Neural progenitor cell (in vitro differentiated cells): ENCODE measurements at regions not wholly inside any gene's neighbourhood (a gene's known extent, or its start where the extent isn't known, plus 50 kb on each side); places are given as distances from the start of the nearest gene placed in this dataset.

ENCODE experiments used
- DNase-seq: peaks from one replicate; pipeline ENCODE4 v3.0.0-alpha.2; 2016; ENCODE audit warnings: low spot score
- H2AFZ ChIP-seq: fragments of 200-600 bp; sonication (generic); replicated peaks from 2 replicates; pipeline ENCODE4 v1.6.1; 2016; ENCODE audit warnings: antibody characterized with exemption
- H3F3A ChIP-seq: fragments of 200-600 bp; sonication (generic); 2 replicates; pipeline ENCODE4 v1.6.1; 2016; ENCODE audit warnings: antibody characterized with exemption, low read depth
- H3K27ac ChIP-seq: fragments of 200-600 bp; sonication (generic); 2 replicates; pipeline ENCODE4 v1.5.1; 2016; ENCODE audit warnings: mild to moderate bottlenecking
- H3K27me3 ChIP-seq: fragments of 200-600 bp; sonication (generic); 2 replicates; pipeline ENCODE4 v1.6.1; 2016; ENCODE audit warnings: mild to moderate bottlenecking, moderate library complexity
- H3K36me3 ChIP-seq: fragments of 200-600 bp; sonication (generic); 2 replicates; pipeline ENCODE4 v1.5.1; 2016
- H3K4me1 ChIP-seq: fragments of 200-600 bp; sonication (generic); 2 replicates; pipeline ENCODE4 v1.6.1; 2016; ENCODE audit warnings: mixed run types
- H3K4me2 ChIP-seq: fragments of 200-600 bp; sonication (generic); 2 replicates; pipeline ENCODE4 v1.6.1; 2016
- H3K4me3 ChIP-seq: fragments of 200-600 bp; sonication (generic); 2 replicates; pipeline ENCODE4 v1.5.1; 2016
- H3K79me2 ChIP-seq: fragments of 200-600 bp; sonication (generic); 2 replicates; pipeline ENCODE4 v1.6.1; 2016; ENCODE audit warnings: low read depth
- H3K9ac ChIP-seq: fragments of 200-600 bp; sonication (generic); 2 replicates; pipeline ENCODE4 v1.6.1; 2016
- H3K9me3 ChIP-seq: fragments of 200-600 bp; sonication (generic); 2 replicates; pipeline ENCODE4 v1.5.1; 2016; ENCODE audit warnings: low read depth
- H4K20me1 ChIP-seq: fragments of 200-600 bp; sonication (generic); 2 replicates; pipeline ENCODE4 v1.6.1; 2016; ENCODE audit warnings: low read depth
- H3K27ac Mint-ChIP-seq: 3 replicates; pipeline ENCODE4 v1.8.0; 2021; ENCODE audit warnings: mixed read lengths
- H3K27me3 Mint-ChIP-seq: 2 replicates; pipeline ENCODE4 v1.8.0; 2022; ENCODE audit warnings: low read depth, mild to moderate bottlenecking, inconsistent platforms, moderate library complexity, mixed read lengths; ENCODE audit not compliant: insufficient read depth
- H3K36me3 Mint-ChIP-seq: 3 replicates; pipeline ENCODE4 v1.8.0; 2021; ENCODE audit warnings: mixed read lengths
- H3K4me1 Mint-ChIP-seq: 3 replicates; pipeline ENCODE4 v1.8.0; 2021; ENCODE audit warnings: mixed read lengths
- H3K4me3 Mint-ChIP-seq: 3 replicates; pipeline ENCODE4 v1.8.0; 2021; ENCODE audit warnings: mild to moderate bottlenecking, moderate library complexity, mixed read lengths
- H3K9me3 Mint-ChIP-seq: 3 replicates; pipeline ENCODE4 v1.8.0; 2020; ENCODE audit warnings: mixed read lengths
- CTCF ChIP-seq: fragments of 200-600 bp; sonication (generic); IDR thresholded peaks from 2 replicates; pipeline ENCODE4 v1.5.1; 2017; ENCODE audit warnings: antibody characterized with exemption, mild to moderate bottlenecking
- EZH2 ChIP-seq: fragments of 200-600 bp; sonication (generic); IDR thresholded peaks from 2 replicates; pipeline ENCODE4 v1.6.1; 2017; ENCODE audit warnings: antibody characterized with exemption, mild to moderate bottlenecking, moderate library complexity
- EZH2phosphoT487 ChIP-seq: fragments of 200-600 bp; sonication (generic); IDR thresholded peaks from 2 replicates; pipeline ENCODE4 v1.6.1; 2017; ENCODE audit warnings: antibody characterized with exemption

- Histone ChIP-seq H3K27me3 (no peaks in the 10 kb centered on the region), H3F3A (no peaks in the 10 kb centered on the region), H3K9me3 (no peaks in the 10 kb centered on the region), H3K9ac (no peak overlapping the region), H3K79me2 (no peaks in the 10 kb centered on the region), H3K36me3 (no peaks in the 10 kb centered on the region), H4K20me1 (no peaks in the 10 kb centered on the region), H3K4me1 (no peaks in the 10 kb centered on the region), H3K27ac (no peak overlapping the region), H3K4me3 (no peak overlapping the region), H3K4me2 (no peak overlapping the region), H2AFZ (no peak overlapping the region)
- Mint-ChIP-seq H3K4me3 (no peak overlapping the region), H3K4me1 (no peaks in the 10 kb centered on the region), H3K27me3 (no peaks in the 10 kb centered on the region), H3K27ac (no peak overlapping the region), H3K36me3 (no peaks in the 10 kb centered on the region), H3K9me3 (no peaks in the 10 kb centered on the region)
- DNase-seq: no peak
- no peak for TF ChIP-seq EZH2
- no peak for TF ChIP-seq EZH2phosphoT487
- no peak for TF ChIP-seq CTCF
These were observed 775.0 kb upstream of the API5 start for GRCh38 chr11:42536611-42537360.

GRCh38 chr11:42542336-42542735, 769.5 kb upstream of the API5 start:
- no peak overlapping the region for H3K4me2 ChIP-seq
- no peak overlapping the region for H3K9ac ChIP-seq
- Mint-ChIP-seq H3K4me3 (no peak overlapping the region), H3K36me3 (no peaks in the 10 kb centered on the region), H3K27ac (no peak overlapping the region), H3K4me1 (no peaks in the 10 kb centered on the region), H3K9me3 (no peaks in the 10 kb centered on the region), H3K27me3 (no peaks in the 10 kb centered on the region)
- TF ChIP-seq EZH2 (no peak), EZH2phosphoT487 (no peak), CTCF (no peak)
- H3K36me3 ChIP-seq: no peaks in the 10 kb centered on the region
- H3K27me3 ChIP-seq: no peaks in the 10 kb centered on the region
- H3K4me1 ChIP-seq: no peaks in the 10 kb centered on the region
- H3K79me2 ChIP-seq: no peaks in the 10 kb centered on the region
- no peaks in the 10 kb centered on the region for H4K20me1 ChIP-seq
- no peak overlapping the region for H2AFZ ChIP-seq
- H3F3A ChIP-seq: no peaks in the 10 kb centered on the region
- no peak overlapping the region for H3K4me3 ChIP-seq
- no peaks in the 10 kb centered on the region for H3K9me3 ChIP-seq
- H3K27ac ChIP-seq: no peak overlapping the region
- no peak for DNase-seq

- H3F3A ChIP-seq: no peaks in the 10 kb centered on the region
- no peaks in the 10 kb centered on the region for H4K20me1 ChIP-seq
- no peaks in the 10 kb centered on the region for H3K36me3 ChIP-seq
- TF ChIP-seq EZH2phosphoT487 (no peak), EZH2 (no peak), CTCF (no peak)
- H3K27me3 ChIP-seq: no peaks in the 10 kb centered on the region
- Mint-ChIP-seq H3K4me1 (no peaks in the 10 kb centered on the region), H3K9me3 (no peaks in the 10 kb centered on the region), H3K27me3 (no peaks in the 10 kb centered on the region), H3K27ac (no peak overlapping the region), H3K36me3 (no peaks in the 10 kb centered on the region), H3K4me3 (no peak overlapping the region)
- H3K79me2 ChIP-seq: no peaks in the 10 kb centered on the region
- no peak overlapping the region for H3K9ac ChIP-seq
- no peak for DNase-seq
- no peaks in the 10 kb centered on the region for H3K9me3 ChIP-seq
- no peak overlapping the region for H3K4me2 ChIP-seq
- no peak overlapping the region for H2AFZ ChIP-seq
- no peak overlapping the region for H3K4me3 ChIP-seq
- H3K4me1 ChIP-seq: no peaks in the 10 kb centered on the region
- H3K27ac ChIP-seq: no peak overlapping the region
These were observed 767.9 kb upstream of the API5 start for GRCh38 chr11:42543844-42544419.
